Activated CD4-positive, alpha-beta memory T cell treated with anti-CD3 and anti-CD28 coated beads for 36 hours (primary cell): ENCODE measurements at regions not wholly inside any gene's neighbourhood (a gene's known extent, or its start where the extent isn't known, plus 50 kb on each side); places are given as distances from the start of the nearest gene placed in this dataset.

Experiments used
- CTCF ChIA-PET: fragments of 350-600 bp; sonication (Branson Sonifier 250); formaldehyde crosslinking; loops from one replicate; lab custom pipeline; 2021; ENCODE audit warnings: antibody characterized with exemption, inconsistent platforms; lab: Charles Lee
- POLR2A ChIA-PET: fragments of 350-600 bp; sonication (Branson Sonifier 250); formaldehyde crosslinking; loops from one replicate; lab custom pipeline; 2021; ENCODE audit warnings: antibody characterized with exemption; lab: Charles Lee
- DNase-seq: peaks from one replicate; pipeline ENCODE4 v3.0.0-alpha.2; 2020
- H3K27ac Mint-ChIP-seq: one replicate; pipeline ENCODE4 v1.8.0; 2021; ENCODE audit warnings: mixed read lengths
- H3K27me3 Mint-ChIP-seq: one replicate; pipeline ENCODE4 v1.8.0; 2021; ENCODE audit warnings: mixed read lengths
- H3K36me3 Mint-ChIP-seq: one replicate; pipeline ENCODE4 v1.8.0; 2021; ENCODE audit warnings: mixed read lengths
- H3K4me1 Mint-ChIP-seq: one replicate; pipeline ENCODE4 v1.8.0; 2021; ENCODE audit warnings: low read depth, mixed read lengths
- H3K4me3 Mint-ChIP-seq: one replicate; pipeline ENCODE4 v1.8.0; 2021; ENCODE audit warnings: mild to moderate bottlenecking, mixed read lengths
- H3K9me3 Mint-ChIP-seq: one replicate; pipeline ENCODE4 v1.8.0; 2021; ENCODE audit warnings: mixed read lengths
- intact Hi-C: fragments of 100-400 bp; cut with micrococcal nuclease; formaldehyde crosslinking; loops from one replicate; pipeline ENCODE4 v1.15.1; 2023

DNA sequence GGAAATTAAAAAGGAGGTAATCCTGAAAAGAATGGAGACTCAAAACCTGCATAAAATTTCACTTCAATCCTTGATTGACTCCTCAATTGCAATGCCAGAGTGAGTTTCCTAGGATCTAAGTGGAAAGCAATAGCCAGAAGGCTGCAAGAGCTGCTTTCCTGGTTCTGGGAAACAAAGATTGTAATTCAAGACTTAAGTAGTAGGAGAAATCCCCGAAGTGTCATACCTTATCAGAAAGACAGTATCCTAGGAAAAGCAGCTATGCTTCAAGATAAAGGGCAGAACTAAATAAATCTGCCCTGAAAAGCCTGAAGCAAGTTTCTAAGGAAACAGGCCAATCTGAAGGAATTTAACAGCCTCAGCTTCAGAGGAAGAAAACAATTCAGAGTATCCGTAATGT, 390.2 kb downstream of the DSC3 start:
- no peaks in the 10 kb centered on the region for H3K9me3 Mint-ChIP-seq
- no peak for DNase-seq
- ChIA-PET CTCF (no interaction called here), POLR2A (no interaction called here)
- H3K4me3 Mint-ChIP-seq = no peak overlapping the region
- H3K27me3 Mint-ChIP-seq = no peaks in the 10 kb centered on the region
- H3K27ac Mint-ChIP-seq = no peak overlapping the region
- no peaks in the 10 kb centered on the region for H3K36me3 Mint-ChIP-seq
- intact Hi-C loops = no loop called here
- no peaks in the 10 kb centered on the region for H3K4me1 Mint-ChIP-seq

DNA sequence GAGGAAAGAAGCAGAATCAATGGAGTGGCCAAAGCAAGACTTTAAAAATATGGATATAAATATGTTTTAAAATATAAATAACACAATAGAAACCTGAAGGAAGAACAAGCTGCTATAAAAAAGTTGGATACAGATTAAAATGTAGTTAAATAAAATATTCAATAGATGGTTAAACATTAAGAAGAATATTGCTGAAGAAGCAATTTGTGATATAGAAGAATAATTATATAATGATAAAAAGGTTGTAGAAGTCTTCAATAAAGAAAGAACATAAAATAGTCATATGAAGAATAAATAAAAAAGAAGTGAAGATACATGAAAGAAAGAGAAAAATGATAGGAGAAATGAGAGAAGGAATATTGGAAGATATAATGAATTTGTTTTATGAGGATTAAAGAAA, 392.0 kb downstream of the DSC3 start:
- no peak for DNase-seq
- ChIA-PET POLR2A (no interaction called here), CTCF (no interaction called here)
- H3K4me3 Mint-ChIP-seq = no peak overlapping the region
- H3K9me3 Mint-ChIP-seq = no peaks in the 10 kb centered on the region
- no peaks in the 10 kb centered on the region for H3K4me1 Mint-ChIP-seq
- H3K27ac Mint-ChIP-seq = no peak overlapping the region
- intact Hi-C loops = no loop called here
- H3K36me3 Mint-ChIP-seq = no peaks in the 10 kb centered on the region
- no peaks in the 10 kb centered on the region for H3K27me3 Mint-ChIP-seq

DNA sequence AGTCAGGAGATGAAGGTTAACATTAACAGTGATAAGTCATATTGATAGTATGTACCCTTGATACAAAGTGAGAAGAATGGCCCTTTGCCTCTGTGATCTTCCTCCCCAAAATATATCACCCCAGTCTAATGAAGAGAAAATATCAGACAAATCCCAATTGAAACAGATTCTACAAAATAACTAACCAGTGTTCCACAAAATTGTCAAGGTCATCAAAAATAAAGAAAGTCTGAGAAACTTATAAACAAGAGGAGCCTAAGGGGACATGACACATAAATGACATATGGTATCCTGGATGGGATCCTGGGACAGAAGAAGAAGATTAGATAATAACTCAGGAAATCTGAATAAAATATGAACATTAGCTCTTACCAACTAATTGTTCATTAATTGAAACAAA, 398.4 kb downstream of the DSC3 start:
- ChIA-PET POLR2A (no interaction called here), CTCF (no interaction called here)
- no peak overlapping the region for H3K4me3 Mint-ChIP-seq
- DNase-seq = no peak
- no peak overlapping the region for H3K27ac Mint-ChIP-seq
- H3K27me3 Mint-ChIP-seq = no peaks in the 10 kb centered on the region
- no peaks in the 10 kb centered on the region for H3K36me3 Mint-ChIP-seq
- intact Hi-C loops = no loop called here
- peaks cover 6% of the 10 kb centered on the region for H3K9me3 Mint-ChIP-seq
- H3K4me1 Mint-ChIP-seq = no peaks in the 10 kb centered on the region

DNA sequence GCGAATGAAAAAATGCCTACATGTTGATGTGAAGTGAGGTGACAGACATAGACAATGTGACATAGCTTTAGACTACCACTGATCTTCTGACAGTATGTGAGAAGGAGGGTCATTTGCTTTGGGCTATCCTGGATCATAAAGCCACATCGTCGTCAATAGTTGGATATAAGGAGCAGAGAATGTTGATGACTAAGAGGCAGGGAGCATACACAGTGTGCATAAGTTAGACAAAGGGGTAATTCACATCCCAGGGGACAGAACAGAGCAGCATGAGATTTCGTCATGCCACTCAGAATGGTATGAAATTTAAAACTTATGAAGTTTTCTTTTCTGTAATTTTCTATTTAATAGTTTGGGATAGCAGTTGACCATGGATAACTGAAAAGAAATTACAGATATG, 403.2 kb downstream of the DSC3 start:
- Mint-ChIP-seq H3K4me3 (no peak overlapping the region), H3K4me1 (no peaks in the 10 kb centered on the region), H3K9me3 (peaks cover 8% of the 10 kb centered on the region), H3K27me3 (no peaks in the 10 kb centered on the region), H3K27ac (no peak overlapping the region), H3K36me3 (no peaks in the 10 kb centered on the region)
- CTCF ChIA-PET = no interaction called here
- POLR2A ChIA-PET = no interaction called here
- intact Hi-C loops = no loop called here
- DNase-seq = no peak

DNA sequence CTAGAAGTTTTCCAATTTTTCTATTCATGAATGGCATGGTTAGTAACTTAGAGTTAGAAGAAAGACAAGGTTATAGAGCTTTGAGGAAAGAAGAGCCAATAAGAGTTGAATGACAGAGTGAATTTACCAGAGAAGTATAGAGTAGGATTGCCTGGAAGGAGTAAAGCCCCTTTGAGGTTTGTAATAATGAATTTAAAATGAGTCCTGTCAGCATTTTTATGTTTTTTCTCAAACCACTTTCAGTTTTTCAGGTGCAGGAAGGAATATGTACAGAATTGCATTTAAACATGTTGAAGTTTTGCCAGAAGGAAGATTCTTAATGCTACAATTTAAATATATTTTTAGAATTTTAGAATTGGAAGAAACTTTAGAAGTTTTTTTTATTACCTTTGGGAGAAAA, 408.3 kb downstream of the DSC3 start:
- DNase-seq = no peak
- POLR2A ChIA-PET = no interaction called here
- Mint-ChIP-seq H3K4me3 (no peak overlapping the region), H3K9me3 (peaks cover 19% of the 10 kb centered on the region), H3K27ac (no peak overlapping the region), H3K4me1 (no peaks in the 10 kb centered on the region), H3K27me3 (no peaks in the 10 kb centered on the region), H3K36me3 (no peaks in the 10 kb centered on the region)
- intact Hi-C loops = no loop called here
- CTCF ChIA-PET = no interaction called here

DNA sequence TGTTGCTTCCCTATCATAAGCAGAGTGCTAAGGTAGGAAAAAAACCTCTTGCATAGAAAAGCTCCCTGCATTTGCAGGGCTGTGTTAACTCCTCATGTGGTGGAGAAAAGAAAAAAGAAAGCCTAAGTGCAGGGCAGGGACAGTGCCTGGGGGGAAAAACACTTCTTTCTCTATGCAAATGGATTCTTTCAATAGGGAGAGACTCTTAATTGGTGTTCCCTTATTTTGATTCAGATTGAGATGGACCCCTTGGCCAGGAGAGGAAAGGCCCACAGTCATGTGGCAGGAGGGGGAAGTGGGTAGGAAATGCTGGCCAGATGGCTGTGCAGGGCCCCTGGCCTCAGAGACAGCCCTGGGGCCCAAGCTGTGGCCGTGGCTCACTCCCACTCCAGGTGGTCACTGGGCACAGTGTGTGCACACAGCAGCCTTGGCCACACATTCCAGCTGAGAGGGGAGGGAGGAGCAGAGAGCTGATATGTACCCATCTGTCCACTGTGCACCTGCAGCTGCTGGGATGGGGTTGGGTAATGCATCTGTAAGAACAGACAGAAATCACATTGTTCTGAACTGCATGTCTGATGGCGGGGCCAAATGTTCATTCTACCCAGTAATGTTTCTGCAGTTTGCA, 410.4 kb downstream of the DSC3 start:
- Mint-ChIP-seq H3K27me3 (no peaks in the 10 kb centered on the region), H3K9me3 (peaks cover 23% of the 10 kb centered on the region), H3K36me3 (no peaks in the 10 kb centered on the region), H3K27ac (no peak overlapping the region), H3K4me1 (no peaks in the 10 kb centered on the region), H3K4me3 (no peak overlapping the region)
- POLR2A ChIA-PET = no interaction called here
- intact Hi-C loops = no loop called here
- CTCF ChIA-PET = no interaction called here
- DNase-seq = no peak

DNA sequence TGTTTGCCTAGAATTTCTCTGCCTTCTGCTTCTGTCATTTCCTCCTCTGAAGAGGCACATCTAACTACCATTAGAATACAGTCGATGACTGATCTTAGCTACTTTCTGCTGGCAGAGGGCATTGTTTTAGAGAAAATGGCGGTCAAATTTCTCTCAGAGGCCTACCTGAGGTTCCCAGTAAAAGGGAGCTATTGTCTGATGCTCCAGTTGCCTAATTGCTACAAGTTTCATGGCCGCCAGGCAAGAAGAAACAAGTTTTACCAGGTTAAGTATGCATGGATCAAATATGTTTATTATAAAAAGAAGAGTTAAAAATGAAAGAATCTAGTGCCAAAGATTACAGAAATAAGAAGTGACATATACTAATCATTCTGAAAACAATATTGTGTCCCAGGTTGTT, 416.6 kb downstream of the DSC3 start:
- POLR2A ChIA-PET = no interaction called here
- H3K4me1 Mint-ChIP-seq = no peaks in the 10 kb centered on the region
- H3K9me3 Mint-ChIP-seq = peaks cover 24% of the 10 kb centered on the region
- no peaks in the 10 kb centered on the region for H3K27me3 Mint-ChIP-seq
- H3K4me3 Mint-ChIP-seq = no peak overlapping the region
- H3K27ac Mint-ChIP-seq = no peak overlapping the region
- no peak for DNase-seq
- CTCF ChIA-PET = no interaction called here
- intact Hi-C loops = no loop called here
- H3K36me3 Mint-ChIP-seq = no peaks in the 10 kb centered on the region

DNA sequence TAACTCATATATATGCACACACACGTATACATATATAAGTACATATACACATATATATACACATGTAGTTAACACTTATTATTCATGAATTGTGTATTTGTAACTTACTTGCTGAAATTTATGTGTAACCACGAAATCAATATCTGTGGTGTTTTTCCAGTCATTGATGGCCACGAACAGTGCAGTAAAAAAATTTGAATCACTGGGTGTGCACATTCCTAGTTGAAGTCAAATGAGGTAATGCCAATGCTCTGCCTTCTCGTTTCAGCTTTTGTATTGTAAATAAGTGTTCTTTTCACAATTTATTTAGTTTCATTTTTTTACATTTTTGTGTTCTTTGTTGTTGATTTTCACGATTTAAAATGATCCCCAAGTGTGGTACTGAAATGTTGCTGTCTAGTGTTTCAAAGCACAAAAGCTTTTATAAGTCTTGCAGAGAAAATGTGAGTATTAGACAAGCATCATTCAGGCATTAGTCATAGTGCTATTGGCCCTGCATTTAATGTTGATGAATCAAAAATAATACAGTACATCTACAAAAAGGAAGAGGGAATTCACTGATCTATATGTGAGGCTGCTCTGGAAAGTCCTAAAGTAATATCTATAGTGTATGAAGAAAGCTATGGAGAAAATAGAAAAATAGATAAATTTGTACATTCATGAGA, 419.0 kb downstream of the DSC3 start:
- H3K9me3 Mint-ChIP-seq = peaks cover 18% of the 10 kb centered on the region
- intact Hi-C loops = no loop called here
- no peaks in the 10 kb centered on the region for H3K27me3 Mint-ChIP-seq
- DNase-seq = no peak
- no peak overlapping the region for H3K4me3 Mint-ChIP-seq
- no peak overlapping the region for H3K27ac Mint-ChIP-seq
- no peaks in the 10 kb centered on the region for H3K36me3 Mint-ChIP-seq
- ChIA-PET POLR2A (no interaction called here), CTCF (no interaction called here)
- no peaks in the 10 kb centered on the region for H3K4me1 Mint-ChIP-seq

DNA sequence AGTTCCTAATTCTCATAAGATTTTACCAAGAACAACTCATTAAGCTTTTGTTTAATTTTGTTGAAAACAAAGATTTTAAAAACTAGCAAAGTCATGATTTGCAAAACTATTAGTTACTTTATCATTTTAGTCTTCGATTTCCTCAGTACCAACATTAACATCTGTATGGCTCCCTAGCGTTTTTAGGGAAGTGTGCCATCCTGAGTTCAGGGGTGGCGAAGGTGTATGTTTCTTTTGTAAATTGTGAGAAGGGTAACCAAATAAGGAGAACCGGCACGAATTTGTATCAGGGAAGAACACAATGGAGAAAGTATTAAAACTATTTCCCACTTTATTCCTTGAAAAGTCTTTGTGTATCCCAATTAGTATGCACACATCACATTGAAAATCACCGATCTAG, 419.9 kb downstream of the DSC3 start:
- intact Hi-C loops = no loop called here
- Mint-ChIP-seq H3K27me3 (no peaks in the 10 kb centered on the region), H3K4me3 (no peak overlapping the region), H3K9me3 (peaks cover 19% of the 10 kb centered on the region), H3K4me1 (no peaks in the 10 kb centered on the region), H3K36me3 (no peaks in the 10 kb centered on the region), H3K27ac (no peak overlapping the region)
- DNase-seq = no peak
- ChIA-PET CTCF (no interaction called here), POLR2A (no interaction called here)

DNA sequence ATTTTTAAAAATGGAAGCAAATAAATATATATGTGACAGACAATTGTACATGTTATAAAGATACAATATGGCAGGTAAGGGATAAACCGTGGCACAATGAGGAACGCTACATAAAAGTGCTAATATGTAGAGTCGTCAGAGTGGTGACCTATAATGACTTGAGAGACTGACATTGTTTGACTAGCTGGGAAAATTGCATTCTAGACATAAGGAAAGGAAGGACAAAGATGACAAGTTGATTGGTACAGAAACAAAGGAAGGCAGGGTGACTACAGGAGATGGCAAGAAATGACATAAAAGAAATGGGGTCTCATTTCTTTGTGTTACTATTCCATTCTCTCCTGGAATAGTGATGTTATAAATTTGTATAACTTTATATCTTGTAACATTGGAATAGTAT, 420.4 kb downstream of the DSC3 start:
- no peak for DNase-seq
- Mint-ChIP-seq H3K36me3 (no peaks in the 10 kb centered on the region), H3K27ac (no peak overlapping the region), H3K4me1 (no peaks in the 10 kb centered on the region), H3K9me3 (peaks cover 19% of the 10 kb centered on the region), H3K4me3 (no peak overlapping the region), H3K27me3 (no peaks in the 10 kb centered on the region)
- ChIA-PET CTCF (no interaction called here), POLR2A (no interaction called here)
- intact Hi-C loops = no loop called here

DNA sequence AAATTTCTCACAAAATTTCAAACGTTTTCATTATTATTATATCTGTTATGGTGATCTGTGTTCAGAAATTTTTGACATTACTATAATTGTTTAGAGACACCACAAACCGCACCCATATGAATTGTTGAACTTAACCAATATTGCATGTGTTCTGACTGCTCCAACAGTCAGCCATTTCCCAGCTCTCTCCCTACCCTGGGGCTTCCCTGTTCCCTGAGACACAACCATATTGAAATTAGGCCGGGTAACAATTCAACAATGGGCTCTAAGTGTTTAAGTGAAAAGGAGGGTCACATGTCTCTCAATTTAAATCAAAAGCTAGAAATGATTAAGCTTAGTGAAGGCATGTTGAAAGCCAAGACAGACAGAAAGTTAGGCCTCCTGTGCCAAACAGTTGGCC, 424.0 kb downstream of the DSC3 start:
- no peak for DNase-seq
- ChIA-PET CTCF (no interaction called here), POLR2A (no interaction called here)
- Mint-ChIP-seq H3K27me3 (no peaks in the 10 kb centered on the region), H3K4me3 (no peak overlapping the region), H3K4me1 (no peaks in the 10 kb centered on the region), H3K36me3 (no peaks in the 10 kb centered on the region), H3K27ac (no peak overlapping the region), H3K9me3 (peaks cover 13% of the 10 kb centered on the region)
- intact Hi-C loops = no loop called here

DNA sequence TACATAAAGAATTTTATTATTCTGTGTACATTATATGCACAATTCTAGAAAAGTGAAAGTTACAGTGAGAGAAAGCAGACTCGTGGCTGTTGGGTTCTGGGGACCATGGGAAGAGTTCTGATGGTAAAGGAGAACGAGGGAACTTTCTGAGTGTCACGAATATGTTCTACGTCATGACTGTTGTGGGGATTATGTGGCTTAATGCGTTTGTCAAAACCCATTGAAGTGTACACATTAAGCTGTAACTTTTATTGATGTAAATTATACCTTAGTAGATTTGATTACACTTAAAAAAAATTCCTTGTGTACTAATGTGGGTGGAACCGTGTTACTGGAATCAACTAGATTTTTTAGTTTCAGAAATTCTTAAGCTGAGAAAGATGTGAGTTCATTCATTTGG, 426.1 kb downstream of the DSC3 start:
- no peak overlapping the region for H3K4me3 Mint-ChIP-seq
- DNase-seq = no peak
- ChIA-PET CTCF (no interaction called here), POLR2A (no interaction called here)
- H3K27me3 Mint-ChIP-seq = no peaks in the 10 kb centered on the region
- intact Hi-C loops = no loop called here
- H3K27ac Mint-ChIP-seq = no peak overlapping the region
- no peaks in the 10 kb centered on the region for H3K36me3 Mint-ChIP-seq
- H3K9me3 Mint-ChIP-seq = peaks cover 15% of the 10 kb centered on the region
- no peaks in the 10 kb centered on the region for H3K4me1 Mint-ChIP-seq

DNA sequence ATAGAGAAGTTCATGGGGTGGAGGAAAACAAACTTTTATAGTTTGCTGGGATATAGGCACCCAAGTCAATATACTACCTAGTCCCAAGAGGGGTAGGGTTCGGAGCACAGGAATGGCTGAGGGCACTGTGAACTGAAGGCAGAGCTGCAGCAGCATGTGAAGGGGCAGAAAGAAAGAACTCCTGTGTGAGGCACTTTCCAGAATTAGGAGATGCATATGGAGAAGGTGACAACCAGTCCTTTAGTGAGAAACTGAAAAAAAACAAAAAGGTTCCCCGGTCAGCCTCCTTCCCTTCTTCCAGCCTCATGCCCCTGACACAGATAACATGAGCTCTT, 429.1 kb downstream of the DSC3 start:
- no peaks in the 10 kb centered on the region for H3K4me1 Mint-ChIP-seq
- CTCF ChIA-PET = no interaction called here
- no peak overlapping the region for H3K4me3 Mint-ChIP-seq
- H3K27ac Mint-ChIP-seq = no peak overlapping the region
- H3K36me3 Mint-ChIP-seq = no peaks in the 10 kb centered on the region
- intact Hi-C loops = no loop called here
- POLR2A ChIA-PET = no interaction called here
- no peak for DNase-seq
- H3K9me3 Mint-ChIP-seq = peaks cover 6% of the 10 kb centered on the region
- no peaks in the 10 kb centered on the region for H3K27me3 Mint-ChIP-seq
